ENCODE measurements at regions not wholly inside any gene's neighbourhood (a gene's known extent, or its start where the extent isn't known, plus 50 kb on each side); places are given as distances from the start of the nearest gene placed in this dataset.

DNA sequence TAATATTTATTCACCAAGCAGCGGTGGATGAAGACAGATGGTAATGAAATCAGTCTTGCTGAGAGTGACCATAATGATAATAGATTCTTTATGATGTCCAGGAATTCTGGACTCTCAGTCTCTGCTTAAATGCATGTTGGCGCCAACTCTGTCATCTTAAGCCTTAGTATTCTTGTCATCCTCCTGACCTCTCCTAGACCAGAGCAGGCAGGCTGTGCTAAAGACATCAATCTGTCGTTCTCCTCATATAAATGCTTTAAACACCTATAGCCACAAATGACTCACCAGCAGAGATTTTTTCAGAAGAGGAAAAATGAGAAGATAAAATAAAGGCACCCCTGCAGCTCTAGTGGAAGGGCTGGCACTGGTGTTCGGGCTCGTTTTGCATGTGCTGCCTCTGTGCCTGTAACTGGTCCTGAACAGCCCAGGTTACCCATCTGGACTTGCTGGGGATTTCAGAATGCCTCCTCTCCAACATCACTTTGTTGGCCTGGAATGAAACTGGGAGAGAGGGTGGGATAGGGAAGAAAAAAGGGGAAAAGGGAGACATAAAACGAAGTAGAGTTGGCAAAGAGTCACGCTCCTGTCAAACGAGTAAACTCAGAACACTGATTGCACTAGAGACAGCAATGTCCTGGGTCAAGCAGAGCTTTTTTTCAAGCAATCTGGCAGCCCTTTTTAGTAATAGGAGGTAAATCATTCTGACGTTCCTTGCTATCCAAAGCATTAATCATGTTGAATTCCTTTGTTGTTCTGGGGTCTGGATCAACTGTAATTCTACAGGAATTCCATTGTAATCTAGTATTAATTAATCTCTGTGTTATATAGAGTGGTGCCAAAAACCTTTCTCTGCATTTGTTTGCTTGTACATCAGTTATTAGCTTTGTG lies 195.5 kb upstream of the CLINT1 start:
- H3K27me3 ChIP-seq (replicated peaks; ENCODE audit: insufficient read depth, low read length), result no peaks in the 10 kb centered on the region
- no peaks in the 10 kb centered on the region for H4K20me1 ChIP-seq (ENCODE audit: insufficient read depth, low read length)
- H3K9ac ChIP-seq (ENCODE audit: low read length), result no peak overlapping the region

GRCh38 chr5:158051036-158051435 lies 192.1 kb upstream of the CLINT1 start:
- Histone ChIP-seq H4K20me1 (ENCODE audit: insufficient read depth, low read length) (no peaks in the 10 kb centered on the region), H3K36me3 (replicated peaks; ENCODE audit: insufficient read depth, low read length) (no peaks in the 10 kb centered on the region), H3K9me2 (replicated peaks; ENCODE audit: insufficient read depth, low read length) (no peaks in the 10 kb centered on the region), H3K9ac (ENCODE audit: low read length) (no peak overlapping the region), H3K4me1 (ENCODE audit: low read length) (peaks cover 7% of the 10 kb centered on the region; the same call in 1 of the 2 replicates), H3K27ac (ENCODE audit: low read length) (no peak overlapping the region), H2AFZ (ENCODE audit: low read length) (no peak overlapping the region), H3K27me3 (replicated peaks; ENCODE audit: insufficient read depth, low read length) (no peaks in the 10 kb centered on the region), H3K4me3 (ENCODE audit: low read length) (no peak overlapping the region), H3K9me3 (replicated peaks; ENCODE audit: insufficient read depth, low read length) (no peaks in the 10 kb centered on the region), H3F3A (ENCODE audit: insufficient read depth, low read length) (no peaks in the 10 kb centered on the region), H3K79me2 (ENCODE audit: low read length) (no peaks in the 10 kb centered on the region), H3K4me2 (ENCODE audit: low read depth, low read length) (no peak overlapping the region)
- no peak for TF ChIP-seq EZH2phosphoT487 (IDR thresholded peaks at IDR 0.05; ENCODE audit: low read length)
- no peak for TF ChIP-seq EZH2 (optimal IDR thresholded peaks at IDR 0.05; ENCODE audit: low read depth, low read length)
- TF ChIP-seq CTCF (IDR thresholded peaks at IDR 0.05; ENCODE audit: low read length), result no peak
- no peak for DNase-seq

More for the DNA sequence above, 195.5 kb upstream of the CLINT1 start:
- no peak for DNase-seq
- Histone ChIP-seq H3K4me1 (ENCODE audit: low read length) (peaks cover 7% of the 10 kb centered on the region; the same call in 1 of the 2 replicates), H3K36me3 (replicated peaks; ENCODE audit: insufficient read depth, low read length) (no peaks in the 10 kb centered on the region), H3F3A (ENCODE audit: insufficient read depth, low read length) (no peaks in the 10 kb centered on the region), H3K9me2 (replicated peaks; ENCODE audit: insufficient read depth, low read length) (no peaks in the 10 kb centered on the region), H3K79me2 (ENCODE audit: low read length) (no peaks in the 10 kb centered on the region), H2AFZ (ENCODE audit: low read length) (no peak overlapping the region), H3K9me3 (replicated peaks; ENCODE audit: insufficient read depth, low read length) (no peaks in the 10 kb centered on the region), H3K4me3 (ENCODE audit: low read length) (no peak overlapping the region), H3K27ac (ENCODE audit: low read length) (no peak overlapping the region), H3K4me2 (ENCODE audit: low read depth, low read length) (no peak overlapping the region)
- no peak for TF ChIP-seq EZH2phosphoT487 (IDR thresholded peaks at IDR 0.05; ENCODE audit: low read length)

DNA sequence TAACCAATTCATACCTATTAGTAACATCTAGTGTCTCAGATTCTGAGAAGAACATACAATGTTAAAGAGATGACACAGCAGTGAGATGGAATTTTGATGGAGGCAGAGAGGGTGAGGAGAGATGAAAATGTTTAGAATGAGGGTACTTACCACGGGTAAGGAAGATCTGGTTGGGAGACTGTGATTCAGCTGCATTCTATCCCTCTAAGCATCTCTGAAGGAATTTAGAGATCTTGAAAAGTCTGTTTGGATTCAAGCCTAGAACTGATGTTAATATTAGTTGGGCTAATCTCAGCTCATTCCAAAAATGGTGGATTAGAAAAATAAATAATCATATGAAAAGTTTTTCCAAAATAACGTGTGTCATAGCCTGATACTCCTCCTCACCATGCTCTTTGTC lies 191.5 kb upstream of the CLINT1 start:
- Histone ChIP-seq H3K9ac (ENCODE audit: low read length) (no peak overlapping the region), H3K4me2 (ENCODE audit: low read depth, low read length) (no peak overlapping the region), H4K20me1 (ENCODE audit: insufficient read depth, low read length) (no peaks in the 10 kb centered on the region), H3K4me1 (ENCODE audit: low read length) (peaks cover 3% of the 10 kb centered on the region; the same call in 1 of the 2 replicates), H3K4me3 (ENCODE audit: low read length) (no peak overlapping the region), H3K27ac (ENCODE audit: low read length) (no peak overlapping the region), H3K9me3 (replicated peaks; ENCODE audit: insufficient read depth, low read length) (no peaks in the 10 kb centered on the region), H3K36me3 (replicated peaks; ENCODE audit: insufficient read depth, low read length) (no peaks in the 10 kb centered on the region), H3K9me2 (replicated peaks; ENCODE audit: insufficient read depth, low read length) (no peaks in the 10 kb centered on the region), H2AFZ (ENCODE audit: low read length) (no peak overlapping the region), H3K27me3 (replicated peaks; ENCODE audit: insufficient read depth, low read length) (no peaks in the 10 kb centered on the region), H3F3A (ENCODE audit: insufficient read depth, low read length) (no peaks in the 10 kb centered on the region), H3K79me2 (ENCODE audit: low read length) (no peaks in the 10 kb centered on the region)
- DNase-seq, result no peak
- TF ChIP-seq EZH2phosphoT487 (IDR thresholded peaks at IDR 0.05; ENCODE audit: low read length), result no peak
- TF ChIP-seq CTCF (IDR thresholded peaks at IDR 0.05; ENCODE audit: low read length), result no peak
- no peak for TF ChIP-seq EZH2 (optimal IDR thresholded peaks at IDR 0.05; ENCODE audit: low read depth, low read length)

DNA sequence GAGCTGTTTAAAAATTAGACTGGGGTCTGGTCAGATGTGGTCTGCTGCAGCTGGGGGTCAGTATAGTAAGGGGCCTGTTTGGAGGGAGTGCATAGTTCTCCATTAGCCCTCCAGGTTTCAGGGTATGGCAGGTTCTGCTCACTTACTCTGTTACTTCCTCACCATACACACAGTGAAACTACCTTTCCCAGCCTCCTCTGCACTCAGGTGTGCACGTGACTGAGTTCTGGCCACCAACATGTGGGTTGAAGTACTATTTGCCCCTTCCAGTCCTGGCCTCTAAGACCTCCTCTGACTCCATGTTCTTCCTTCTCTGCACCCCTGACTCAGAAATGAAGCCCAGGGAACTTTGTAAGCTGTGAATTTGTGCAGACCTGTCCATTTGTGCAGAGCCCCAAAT lies 190.5 kb upstream of the CLINT1 start:
- Histone ChIP-seq H3K4me3 (ENCODE audit: low read length) (no peak overlapping the region), H3K27me3 (replicated peaks; ENCODE audit: insufficient read depth, low read length) (no peaks in the 10 kb centered on the region), H3K36me3 (replicated peaks; ENCODE audit: insufficient read depth, low read length) (no peaks in the 10 kb centered on the region), H3K27ac (ENCODE audit: low read length) (no peak overlapping the region), H3K79me2 (ENCODE audit: low read length) (no peaks in the 10 kb centered on the region), H2AFZ (ENCODE audit: low read length) (no peak overlapping the region), H3K9me2 (replicated peaks; ENCODE audit: insufficient read depth, low read length) (no peaks in the 10 kb centered on the region), H3F3A (ENCODE audit: insufficient read depth, low read length) (no peaks in the 10 kb centered on the region), H3K4me1 (ENCODE audit: low read length) (no peaks in the 10 kb centered on the region), H3K9ac (ENCODE audit: low read length) (no peak overlapping the region), H4K20me1 (ENCODE audit: insufficient read depth, low read length) (no peaks in the 10 kb centered on the region), H3K4me2 (ENCODE audit: low read depth, low read length) (no peak overlapping the region), H3K9me3 (replicated peaks; ENCODE audit: insufficient read depth, low read length) (no peaks in the 10 kb centered on the region)
- DNase-seq, result no peak
- TF ChIP-seq CTCF (IDR thresholded peaks at IDR 0.05; ENCODE audit: low read length), result no peak
- no peak for TF ChIP-seq EZH2 (optimal IDR thresholded peaks at IDR 0.05; ENCODE audit: low read depth, low read length)
- no peak for TF ChIP-seq EZH2phosphoT487 (IDR thresholded peaks at IDR 0.05; ENCODE audit: low read length)

Measured in MM.1S (cell line).